ENCODE measurements at regions not wholly inside any gene's neighbourhood (a gene's known extent, or its start where the extent isn't known, plus 50 kb on each side); places are given as distances from the start of the nearest gene placed in this dataset.

GRCh38 chr9:86449246-86449645, 95.0 kb upstream of the TUT7 start:
- Histone ChIP-seq H3K4me3 (ENCODE audit: low read depth, low read length) (no peak overlapping the region), H3K27me3 (replicated peaks) (no peaks in the 10 kb centered on the region), H3K36me3 (replicated peaks) (no peaks in the 10 kb centered on the region), H3K27ac (no peak overlapping the region)
- no peak for DNase-seq
- in situ Hi-C loops (cut with HindIII; ENCODE audit: low pct_ligation_motif_present, low sequenced_read_pairs): no loop called here
- no peak for TF ChIP-seq CTCF (IDR thresholded peaks at IDR 0.05; ENCODE audit: low read depth, low read length, missing control alignments)

- TF ChIP-seq CTCF (IDR thresholded peaks at IDR 0.05; ENCODE audit: low read depth, low read length, missing control alignments): no peak
- Histone ChIP-seq H3K4me3 (ENCODE audit: low read depth, low read length) (no peak overlapping the region), H3K36me3 (replicated peaks) (no peaks in the 10 kb centered on the region), H3K27me3 (replicated peaks) (no peaks in the 10 kb centered on the region), H3K27ac (no peak overlapping the region)
- in situ Hi-C loops (cut with HindIII; ENCODE audit: low pct_ligation_motif_present, low sequenced_read_pairs): no loop called here
- no peak for DNase-seq
Measured at GRCh38 chr9:86445671-86446070, 91.5 kb upstream of the TUT7 start.

GRCh38 chr9:86443992-86444391, 89.8 kb upstream of the TUT7 start:
- H3K36me3 ChIP-seq (replicated peaks): no peaks in the 10 kb centered on the region
- TF ChIP-seq CTCF (IDR thresholded peaks at IDR 0.05; ENCODE audit: low read depth, low read length, missing control alignments): no peak
- no peak overlapping the region for H3K27ac ChIP-seq
- H3K4me3 ChIP-seq (ENCODE audit: low read depth, low read length): no peak overlapping the region
- in situ Hi-C loops (cut with HindIII; ENCODE audit: low pct_ligation_motif_present, low sequenced_read_pairs): no loop called here
- H3K27me3 ChIP-seq (replicated peaks): no peaks in the 10 kb centered on the region
- no peak for DNase-seq

- Histone ChIP-seq H3K27ac (no peak overlapping the region), H3K36me3 (replicated peaks) (no peaks in the 10 kb centered on the region), H3K4me3 (ENCODE audit: low read depth, low read length) (peak overlapping the region; percentile 6), H3K27me3 (replicated peaks) (no peaks in the 10 kb centered on the region)
- peak; percentile 75 for TF ChIP-seq CTCF (IDR thresholded peaks at IDR 0.05; ENCODE audit: low read depth, low read length, missing control alignments)
- DNase-seq: peak; percentile 43
- in situ Hi-C loops (cut with HindIII; ENCODE audit: low pct_ligation_motif_present, low sequenced_read_pairs): no loop called here
Measured at GRCh38 chr9:86434039-86434726, 80.0 kb upstream of the TUT7 start.

- no peak for DNase-seq
- no peaks in the 10 kb centered on the region for H3K36me3 ChIP-seq (replicated peaks)
- H3K27me3 ChIP-seq (replicated peaks): no peaks in the 10 kb centered on the region
- TF ChIP-seq CTCF (IDR thresholded peaks at IDR 0.05; ENCODE audit: low read depth, low read length, missing control alignments): no peak
- H3K4me3 ChIP-seq (ENCODE audit: low read depth, low read length): no peak overlapping the region
- no peak overlapping the region for H3K27ac ChIP-seq
- in situ Hi-C loops (cut with HindIII; ENCODE audit: low pct_ligation_motif_present, low sequenced_read_pairs): no loop called here
Measured at GRCh38 chr9:86424251-86424891, 70.2 kb upstream of the TUT7 start.
